ENCODE measurements at regions not wholly inside any gene's neighbourhood (a gene's known extent, or its start where the extent isn't known, plus 50 kb on each side); places are given as distances from the start of the nearest gene placed in this dataset.
A peak's percentile ranks its signal among the peaks of the same experiment; 100 is the strongest.

DNA sequence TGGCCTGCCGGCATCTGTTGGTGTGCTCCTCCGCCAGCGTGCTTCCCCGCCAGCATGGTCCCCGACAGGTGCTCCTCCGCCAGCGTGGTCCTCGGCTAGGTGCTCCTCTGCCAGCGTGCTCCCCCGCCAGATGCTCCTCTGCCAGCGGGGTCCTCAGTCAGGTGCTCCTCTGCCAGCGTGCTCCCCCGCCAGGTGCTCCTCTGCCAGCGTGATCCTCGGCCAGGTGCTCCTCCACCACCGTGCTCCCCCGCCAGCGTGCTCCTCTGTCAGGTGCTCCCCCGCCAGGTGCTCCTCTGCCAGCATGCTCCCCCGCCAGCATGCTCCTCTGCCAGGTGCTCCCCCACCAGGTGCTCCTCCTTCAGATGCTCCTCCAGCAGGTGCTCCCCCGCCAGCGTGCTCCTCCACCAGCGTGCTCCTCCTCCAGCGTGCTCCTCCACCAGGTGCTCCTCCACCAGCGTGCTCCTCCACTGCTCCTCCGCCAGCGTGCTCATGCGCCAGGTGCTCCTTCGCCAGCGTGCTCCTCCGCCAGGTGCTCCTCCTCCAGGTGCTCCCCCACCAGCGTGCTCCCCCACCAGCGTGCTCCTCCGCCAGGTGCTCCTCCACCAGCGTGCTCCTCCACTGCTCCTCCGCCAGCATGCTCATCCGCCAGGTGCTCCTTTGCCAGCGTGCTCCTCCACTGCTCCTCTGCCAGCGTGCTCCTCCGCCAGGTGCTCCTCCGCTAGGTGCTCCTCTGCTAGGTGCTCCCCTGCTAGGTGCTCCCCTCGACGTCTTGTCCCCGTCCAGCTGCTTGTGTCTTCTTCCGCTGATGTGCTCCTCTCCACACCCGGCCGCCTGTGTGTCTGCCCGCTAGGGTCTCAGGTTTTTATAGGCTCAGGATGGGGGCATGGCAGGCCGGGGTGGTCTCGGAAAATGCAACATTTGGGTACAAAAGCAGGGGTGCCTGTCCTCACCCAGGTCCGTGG, 223.0 kb downstream of the NRIP1 start:
- FAIRE-seq, result no peak
- no peak for DNase-seq (ENCODE audit: low read depth, low spot score)
- H3K79me2 ChIP-seq (ENCODE audit: control insufficient read depth, insufficient read depth, low read length), result no peaks in the 10 kb centered on the region
- no peaks in the 10 kb centered on the region for H3K36me3 ChIP-seq (ENCODE audit: control insufficient read depth in 2 of 2, extremely low read depth in 1 of 2, insufficient read depth in 2 of 2, low read length in 2 of 2)
- TF ChIP-seq EZH2 (IDR thresholded peaks at IDR 0.05; ENCODE audit: low read length), result no peak
- TF ChIP-seq, protein P1, sequence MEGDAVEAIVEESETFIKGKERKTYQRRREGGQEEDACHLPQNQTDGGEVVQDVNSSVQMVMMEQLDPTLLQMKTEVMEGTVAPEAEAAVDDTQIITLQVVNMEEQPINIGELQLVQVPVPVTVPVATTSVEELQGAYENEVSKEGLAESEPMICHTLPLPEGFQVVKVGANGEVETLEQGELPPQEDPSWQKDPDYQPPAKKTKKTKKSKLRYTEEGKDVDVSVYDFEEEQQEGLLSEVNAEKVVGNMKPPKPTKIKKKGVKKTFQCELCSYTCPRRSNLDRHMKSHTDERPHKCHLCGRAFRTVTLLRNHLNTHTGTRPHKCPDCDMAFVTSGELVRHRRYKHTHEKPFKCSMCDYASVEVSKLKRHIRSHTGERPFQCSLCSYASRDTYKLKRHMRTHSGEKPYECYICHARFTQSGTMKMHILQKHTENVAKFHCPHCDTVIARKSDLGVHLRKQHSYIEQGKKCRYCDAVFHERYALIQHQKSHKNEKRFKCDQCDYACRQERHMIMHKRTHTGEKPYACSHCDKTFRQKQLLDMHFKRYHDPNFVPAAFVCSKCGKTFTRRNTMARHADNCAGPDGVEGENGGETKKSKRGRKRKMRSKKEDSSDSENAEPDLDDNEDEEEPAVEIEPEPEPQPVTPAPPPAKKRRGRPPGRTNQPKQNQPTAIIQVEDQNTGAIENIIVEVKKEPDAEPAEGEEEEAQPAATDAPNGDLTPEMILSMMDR (optimal IDR thresholded peaks at IDR 0.05 in 1 of 3, IDR thresholded peaks at IDR 0.05 in 1 of 3, conservative IDR thresholded peaks at IDR 0.05 in 1 of 3; ENCODE audit: extremely low read depth in 1 of 3, insufficient read depth in 2 of 3, low read length in 3 of 3), result no peak
- H3K9me1 ChIP-seq (ENCODE audit: control insufficient read depth, extremely low read depth, insufficient read depth, low read length), result no peaks in the 10 kb centered on the region
- no peak overlapping the region for H3K4me2 ChIP-seq (ENCODE audit: control insufficient read depth, extremely low read depth, insufficient read depth, low read depth, low read length)
- H3K4me3 ChIP-seq (ENCODE audit: control insufficient read depth in 2 of 3, extremely low read depth in 1 of 3, insufficient read depth in 2 of 3, low read depth in 1 of 3, low read length in 3 of 3), result no peak overlapping the region
- H3K9ac ChIP-seq (ENCODE audit: control insufficient read depth, extremely low read depth, insufficient read depth, low read length), result no peak overlapping the region
- dilution Hi-C loops (cut with MboI; ENCODE audit: extremely low pct_ligation_motif_present, low sequenced_read_pairs), result no loop called here
- H3K27ac ChIP-seq (ENCODE audit: control insufficient read depth, insufficient read depth, low read length), result no peak overlapping the region
- H4K20me1 ChIP-seq (ENCODE audit: control insufficient read depth, extremely low read depth, insufficient read depth, low read length), result no peaks in the 10 kb centered on the region
- H3K27me3 ChIP-seq (ENCODE audit: control insufficient read depth, extremely low read depth, insufficient read depth, low read length), result no peaks in the 10 kb centered on the region
- H2AFZ ChIP-seq (ENCODE audit: control insufficient read depth, low read length), result no peak overlapping the region
- no peaks in the 10 kb centered on the region for H3K9me3 ChIP-seq (ENCODE audit: control insufficient read depth, low read depth, low read length)
- no peaks in the 10 kb centered on the region for H3K4me1 ChIP-seq (ENCODE audit: control insufficient read depth, extremely low read depth, insufficient read depth, low read length)

- no peaks in the 10 kb centered on the region for H3K9me3 ChIP-seq (ENCODE audit: control insufficient read depth, low read depth, low read length)
- no peaks in the 10 kb centered on the region for H3K9me1 ChIP-seq (ENCODE audit: control insufficient read depth, extremely low read depth, insufficient read depth, low read length)
- no peak for TF ChIP-seq EZH2 (IDR thresholded peaks at IDR 0.05; ENCODE audit: low read length)
- TF ChIP-seq, protein P1 (optimal IDR thresholded peaks at IDR 0.05 in 1 of 3, IDR thresholded peaks at IDR 0.05 in 1 of 3, conservative IDR thresholded peaks at IDR 0.05 in 1 of 3; ENCODE audit: extremely low read depth in 1 of 3, insufficient read depth in 2 of 3, low read length in 3 of 3), result no peak
- H2AFZ ChIP-seq (ENCODE audit: control insufficient read depth, low read length), result no peak overlapping the region
- H3K4me3 ChIP-seq (ENCODE audit: control insufficient read depth in 2 of 3, extremely low read depth in 1 of 3, insufficient read depth in 2 of 3, low read depth in 1 of 3, low read length in 3 of 3), result no peak overlapping the region
- dilution Hi-C loops (cut with MboI; ENCODE audit: extremely low pct_ligation_motif_present, low sequenced_read_pairs), result no loop called here
- FAIRE-seq (peak; percentile 5), DNase-seq (ENCODE audit: low read depth, low spot score) (no peak)
- no peak overlapping the region for H3K4me2 ChIP-seq (ENCODE audit: control insufficient read depth, extremely low read depth, insufficient read depth, low read depth, low read length)
- no peaks in the 10 kb centered on the region for H3K4me1 ChIP-seq (ENCODE audit: control insufficient read depth, extremely low read depth, insufficient read depth, low read length)
- no peak overlapping the region for H3K27ac ChIP-seq (ENCODE audit: control insufficient read depth, insufficient read depth, low read length)
- no peak overlapping the region for H3K9ac ChIP-seq (ENCODE audit: control insufficient read depth, extremely low read depth, insufficient read depth, low read length)
- no peaks in the 10 kb centered on the region for H3K79me2 ChIP-seq (ENCODE audit: control insufficient read depth, insufficient read depth, low read length)
- H4K20me1 ChIP-seq (ENCODE audit: control insufficient read depth, extremely low read depth, insufficient read depth, low read length), result no peaks in the 10 kb centered on the region
- no peaks in the 10 kb centered on the region for H3K27me3 ChIP-seq (ENCODE audit: control insufficient read depth, extremely low read depth, insufficient read depth, low read length)
- H3K36me3 ChIP-seq (ENCODE audit: control insufficient read depth in 2 of 2, extremely low read depth in 1 of 2, insufficient read depth in 2 of 2, low read length in 2 of 2), result no peaks in the 10 kb centered on the region
Observed at GRCh38 chr21:14838400-14838799, 226.4 kb downstream of the NRIP1 start.
